HCEC 1CT (cell line): ENCODE measurements at regions not wholly inside any gene's neighbourhood (a gene's known extent, or its start where the extent isn't known, plus 50 kb on each side); places are given as distances from the start of the nearest gene placed in this dataset.

Experiments used
- DNase-seq: peaks from one replicate; pipeline ENCODE4 v3.0.0-alpha.2; 2017

DNA sequence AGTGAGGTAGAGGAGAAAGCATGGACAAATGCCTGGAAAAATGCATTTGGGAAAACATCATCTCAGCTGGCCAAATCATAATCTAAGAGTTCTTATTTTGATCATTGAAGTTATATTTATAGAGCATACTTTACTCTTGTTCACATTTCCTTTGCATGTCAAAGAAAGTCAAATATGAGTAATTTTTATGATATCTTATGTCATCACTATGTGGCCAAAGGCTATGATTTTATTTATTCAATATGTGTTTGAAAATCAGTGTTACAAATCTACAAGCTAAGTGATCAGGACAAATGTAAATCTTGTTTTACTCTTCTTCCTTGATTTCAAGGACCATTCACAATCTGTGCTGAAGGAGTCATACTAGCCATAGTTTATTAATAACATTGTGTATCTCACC is 237.2 kb upstream of the DPH6 start:
- no peak for DNase-seq

DNA sequence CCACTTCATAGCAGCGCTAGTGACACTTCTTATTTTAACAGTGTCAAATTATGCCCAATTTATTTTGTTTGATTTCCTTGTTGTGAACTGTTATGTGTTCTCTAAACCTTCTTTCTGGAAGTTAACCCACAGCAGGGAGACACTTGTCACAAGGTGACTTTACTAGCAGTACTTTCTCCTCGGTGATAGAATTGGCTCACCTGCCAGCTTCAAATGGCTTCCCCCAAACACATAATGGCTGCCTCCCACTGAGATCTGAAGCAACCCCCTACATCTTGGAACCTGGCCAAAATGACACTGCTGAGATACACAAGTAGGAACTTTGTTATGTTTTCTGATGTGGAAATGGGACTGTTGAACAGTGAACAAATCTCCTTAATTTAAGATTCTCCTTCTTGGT is 238.8 kb upstream of the DPH6 start:
- DNase-seq: no peak

DNA sequence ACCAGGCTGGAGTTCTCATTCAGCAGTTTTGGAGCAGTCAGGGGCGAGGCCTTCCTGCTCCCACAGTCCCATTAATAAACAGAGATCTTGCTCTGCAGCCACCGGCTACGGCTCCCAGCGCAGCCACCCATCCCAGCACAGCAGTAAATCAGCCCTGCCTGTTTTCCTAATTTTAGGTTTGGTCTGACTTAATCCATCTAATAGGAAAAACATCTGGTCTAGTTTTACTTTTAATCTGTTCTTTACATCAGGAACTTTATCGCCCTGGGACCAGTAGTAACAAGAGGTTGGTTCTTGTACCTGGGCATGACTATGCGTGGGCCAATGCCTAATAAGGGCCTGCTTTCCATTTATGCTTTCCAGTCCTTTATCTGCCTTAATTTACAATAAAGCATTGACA is 264.0 kb upstream of the DPH6 start:
- no peak for DNase-seq

DNA sequence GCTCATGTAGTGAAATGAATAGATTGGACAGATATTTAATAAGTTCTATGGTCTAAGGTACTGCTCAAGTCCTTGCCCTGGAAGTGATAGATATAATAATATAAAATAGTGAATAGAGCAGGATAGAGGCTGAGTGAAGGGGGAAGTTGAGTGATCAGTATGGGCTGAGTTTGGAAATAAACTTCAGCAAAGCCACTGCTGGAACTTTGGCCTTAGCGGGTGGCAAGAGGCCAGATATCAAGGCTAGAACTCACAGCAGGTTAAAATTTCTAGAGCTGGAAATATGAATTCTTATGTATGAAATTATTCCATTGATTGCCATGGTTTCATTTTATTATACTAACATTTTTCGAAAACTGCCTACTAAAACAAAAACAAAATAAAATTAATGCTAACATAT is 267.6 kb upstream of the DPH6 start:
- DNase-seq: no peak

DNA sequence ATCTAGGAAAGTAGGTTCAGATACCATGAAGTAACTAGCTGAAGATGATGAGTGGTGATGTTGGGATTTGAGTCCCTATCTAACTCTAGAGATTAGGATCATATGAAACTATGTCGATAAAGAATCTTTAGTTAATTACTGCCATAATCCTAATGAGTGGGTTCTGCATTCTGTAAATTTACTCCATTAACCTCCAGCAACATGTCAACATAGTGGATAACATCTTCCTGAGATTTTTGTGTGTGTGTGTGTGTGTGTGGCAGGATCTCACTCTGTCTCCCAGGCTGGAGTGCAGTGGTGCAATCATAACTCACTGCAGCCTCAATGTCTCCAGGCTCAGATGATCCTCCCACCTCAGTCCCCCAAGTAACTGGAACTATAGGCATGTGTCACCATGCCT is 272.9 kb upstream of the DPH6 start:
- no peak for DNase-seq

DNA sequence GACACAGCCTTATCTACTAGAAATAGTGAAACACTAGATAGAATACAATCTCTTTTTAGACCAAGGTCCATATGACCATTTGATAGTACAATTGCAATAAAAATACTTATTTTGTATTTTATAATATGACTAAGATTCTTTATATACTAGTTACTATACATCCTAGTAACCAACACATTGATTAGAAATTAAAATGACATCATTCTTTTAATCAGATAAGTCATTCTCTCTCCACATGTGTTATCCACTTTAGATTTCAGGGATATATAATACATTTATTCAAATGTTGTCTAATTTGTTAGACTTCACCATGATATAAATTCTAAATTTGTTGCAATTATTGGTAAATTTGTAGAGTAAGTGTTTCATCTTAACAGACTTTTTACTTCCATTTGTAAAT is 276.2 kb upstream of the DPH6 start:
- no peak for DNase-seq

DNA sequence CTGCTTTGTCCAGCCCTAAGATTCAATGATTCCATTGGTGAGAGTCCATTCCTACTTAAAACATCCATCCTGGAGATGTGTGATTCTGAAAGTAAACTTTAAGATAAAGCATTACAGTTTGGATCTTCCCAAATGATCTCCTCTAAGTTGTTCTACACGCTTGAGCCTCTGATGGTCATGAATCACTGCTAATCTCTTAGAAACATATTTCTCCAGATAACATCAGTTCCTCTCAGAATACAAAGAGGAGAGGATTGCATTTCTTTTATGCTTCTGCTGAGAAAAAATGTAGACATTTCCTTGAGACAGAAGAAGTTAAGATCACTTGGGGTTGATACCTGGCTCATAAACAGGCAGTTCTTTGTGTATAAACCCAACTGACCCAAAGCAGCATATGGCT is 281.2 kb upstream of the DPH6 start:
- DNase-seq: no peak

DNA sequence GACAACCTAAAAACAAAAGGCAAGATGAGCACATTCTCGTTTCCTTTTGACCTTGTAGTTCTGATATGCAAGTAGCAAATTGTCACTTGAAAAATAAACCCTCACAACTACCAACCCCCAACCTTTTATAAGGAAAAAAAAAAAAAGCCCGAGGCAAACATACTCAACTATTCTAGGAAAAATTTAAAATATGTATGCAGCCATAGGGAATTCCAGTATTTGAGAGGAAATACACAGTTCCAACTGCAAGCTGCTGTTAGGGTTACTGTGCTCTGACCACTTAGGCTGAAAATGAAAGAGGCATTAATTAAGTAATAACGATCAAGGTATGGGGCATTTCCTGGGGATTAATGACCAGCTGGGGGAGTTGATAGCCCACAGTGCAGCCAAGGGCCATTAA is 281.9 kb upstream of the DPH6 start:
- no peak for DNase-seq

DNA sequence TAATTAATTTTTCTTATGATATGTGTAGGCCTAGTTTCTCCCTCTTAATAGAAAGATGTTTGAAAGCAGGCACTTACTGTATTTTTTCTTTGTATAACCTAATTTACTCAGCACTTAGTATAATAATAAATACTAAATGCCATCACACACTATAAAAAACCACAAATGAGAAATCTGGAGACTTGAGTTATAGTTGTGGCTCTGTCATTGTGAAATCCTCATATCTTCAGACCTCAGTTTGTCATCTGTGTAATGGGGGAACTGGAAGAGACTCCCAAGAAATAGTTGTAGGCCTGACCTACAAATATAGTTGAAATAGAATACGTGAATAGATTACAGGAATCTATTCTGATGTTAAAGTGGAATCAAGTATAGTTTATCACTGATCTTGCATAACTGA is 287.6 kb upstream of the DPH6 start:
- no peak for DNase-seq

DNA sequence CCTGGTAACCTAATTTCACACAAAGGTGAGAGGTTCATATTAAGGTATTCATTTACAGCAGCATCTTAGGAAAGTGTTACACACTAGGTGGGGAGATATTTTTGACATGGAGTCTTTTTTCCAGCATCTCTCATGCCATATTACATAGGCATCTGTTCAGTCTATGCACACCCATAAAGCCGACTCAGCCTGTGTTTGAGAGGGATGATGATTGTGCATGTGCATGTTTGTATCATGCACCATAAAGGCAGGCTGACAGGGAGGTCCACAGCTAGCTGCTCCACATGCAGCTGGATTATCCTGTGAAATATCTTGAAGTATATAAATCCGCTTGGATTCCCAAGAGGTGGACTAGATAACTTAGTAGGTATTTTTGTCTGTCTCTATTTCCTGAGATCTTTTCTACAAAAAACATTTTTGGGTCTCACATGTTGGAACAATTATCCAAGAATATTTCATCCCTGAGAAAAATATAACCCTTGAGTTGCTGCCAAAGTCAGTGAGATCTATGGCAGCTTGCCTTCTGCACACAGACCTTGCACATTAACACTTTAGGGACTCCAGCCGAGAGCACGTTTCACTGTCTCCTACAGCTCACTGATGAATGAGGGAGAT is 288.4 kb upstream of the DPH6 start:
- no peak for DNase-seq

DNA sequence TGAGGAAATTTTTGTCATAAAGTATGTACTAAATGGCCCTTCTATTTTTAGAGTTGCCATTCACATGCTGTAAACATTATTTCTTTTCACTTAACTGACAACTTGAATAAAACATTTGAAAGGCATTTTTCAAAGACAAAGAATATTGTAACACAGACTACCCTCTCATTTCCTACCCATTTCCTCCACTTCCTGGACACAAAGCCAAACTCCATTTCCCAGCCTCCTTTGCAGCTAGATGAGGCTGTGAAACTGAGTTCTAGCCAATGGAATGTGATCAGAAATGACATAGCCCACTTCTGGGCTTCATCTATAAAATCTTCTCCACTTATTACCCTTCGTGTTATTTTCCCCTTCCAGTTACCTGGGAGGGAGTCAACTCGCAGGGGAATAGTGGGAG is 288.9 kb upstream of the DPH6 start:
- DNase-seq: no peak

DNA sequence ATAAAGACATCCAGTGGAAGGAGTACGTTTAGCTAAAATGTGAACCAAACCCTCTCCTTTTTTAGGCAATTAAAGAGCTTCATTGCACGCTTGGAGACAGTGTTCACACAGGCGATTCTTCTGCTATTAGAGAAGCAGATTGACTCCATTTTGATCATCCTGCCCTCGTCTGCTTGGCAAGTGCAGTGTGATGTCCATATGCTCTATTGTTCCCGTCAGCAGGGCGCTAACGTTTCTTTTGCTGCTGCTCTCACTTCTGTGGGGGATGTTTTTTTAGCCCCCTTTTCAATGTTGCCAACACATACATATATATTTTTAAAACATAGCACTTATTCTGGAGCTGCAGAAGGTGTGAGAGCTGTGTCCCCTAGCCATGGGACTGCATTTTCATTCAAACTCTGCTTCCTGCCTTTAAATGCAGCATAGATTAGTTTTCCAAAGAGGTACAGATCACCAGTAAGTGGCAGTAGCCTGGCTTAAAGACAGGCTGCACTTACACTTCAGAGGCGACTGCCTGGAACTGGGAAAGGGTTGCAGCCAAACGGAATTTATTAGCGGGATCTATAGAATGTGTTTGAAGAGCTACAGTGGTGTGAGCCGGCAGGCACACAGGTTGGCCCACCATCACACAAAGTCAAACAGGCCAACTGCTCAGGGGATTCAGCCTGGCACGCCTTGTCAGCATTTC is 292.6 kb upstream of the DPH6 start:
- no peak for DNase-seq

DNA sequence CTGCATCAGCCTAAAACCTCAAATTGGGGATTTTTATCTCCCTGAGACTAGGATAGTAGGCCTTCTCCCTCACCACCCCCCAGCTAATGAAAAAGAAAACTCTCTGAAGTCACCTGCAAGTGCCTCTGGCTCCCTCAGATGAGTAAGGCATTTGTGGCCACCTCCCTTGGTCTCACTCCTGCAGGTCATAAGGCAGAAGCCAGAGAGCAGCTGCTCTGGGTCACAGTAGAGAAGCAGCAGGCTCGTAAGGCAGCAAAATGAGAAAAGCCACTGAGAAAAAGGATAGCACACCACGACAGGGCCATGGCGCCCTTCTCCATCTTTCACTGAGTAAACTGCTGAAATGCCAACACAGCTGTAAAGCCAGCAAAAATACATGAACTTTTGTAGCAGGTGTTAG is 296.7 kb upstream of the DPH6 start:
- DNase-seq: no peak

DNA sequence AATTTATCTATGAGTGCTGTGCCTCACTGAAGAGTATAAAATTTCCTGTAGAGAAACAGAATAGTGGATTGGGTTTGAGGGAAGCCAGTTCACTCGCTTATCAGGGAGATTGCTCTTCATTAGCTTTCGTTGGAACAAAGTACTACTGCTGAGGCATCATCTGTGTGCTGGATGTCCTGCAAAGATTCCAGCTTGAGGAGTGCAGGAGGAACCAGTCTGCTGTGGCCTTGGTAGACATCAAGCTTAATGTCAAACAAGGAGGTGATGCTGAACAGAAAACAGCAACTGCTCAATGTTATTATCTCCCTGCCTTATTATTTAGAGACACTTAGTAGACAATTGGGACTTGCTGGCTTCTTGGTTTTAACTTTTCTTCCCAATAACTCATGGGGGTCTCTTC is 297.5 kb upstream of the DPH6 start:
- no peak for DNase-seq

DNA sequence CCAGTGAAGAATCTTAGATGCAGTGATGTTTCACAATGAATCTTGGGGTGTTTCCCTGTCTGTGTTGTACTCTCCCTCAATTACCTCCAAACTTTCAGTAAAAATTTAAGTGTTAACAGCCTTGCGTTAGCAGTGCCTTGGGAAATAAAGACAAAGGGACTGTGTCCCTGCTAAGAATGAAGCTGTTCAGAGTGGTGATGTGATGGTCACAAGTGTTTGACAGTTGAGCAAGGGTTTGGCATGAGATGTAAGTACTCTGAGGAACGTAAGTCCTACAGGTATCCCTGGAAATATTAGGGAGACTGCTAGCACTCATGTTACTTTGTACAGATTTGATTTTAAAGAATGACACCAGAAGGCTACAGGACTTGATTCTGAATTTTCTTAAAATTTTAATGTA is 304.3 kb upstream of the DPH6 start:
- DNase-seq: no peak

DNA sequence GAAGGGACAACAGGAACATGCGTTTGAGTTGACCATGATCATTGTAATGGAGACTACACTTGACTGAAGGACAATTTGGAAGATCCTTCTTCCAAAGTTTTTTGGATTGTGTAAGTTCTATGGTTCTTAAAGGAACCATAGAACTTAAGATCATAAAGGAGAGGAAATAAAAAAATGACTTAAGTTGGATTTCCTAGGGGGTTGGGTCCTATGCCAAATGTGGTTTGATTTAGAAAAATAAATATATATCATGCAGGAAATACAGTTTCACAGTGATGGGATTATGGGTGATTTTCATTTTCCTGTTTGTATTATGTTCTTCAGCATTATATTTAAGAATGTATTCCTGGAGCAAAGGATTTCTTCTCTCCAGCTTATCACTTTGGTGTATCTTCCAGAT is 305.5 kb upstream of the DPH6 start:
- no peak for DNase-seq

DNA sequence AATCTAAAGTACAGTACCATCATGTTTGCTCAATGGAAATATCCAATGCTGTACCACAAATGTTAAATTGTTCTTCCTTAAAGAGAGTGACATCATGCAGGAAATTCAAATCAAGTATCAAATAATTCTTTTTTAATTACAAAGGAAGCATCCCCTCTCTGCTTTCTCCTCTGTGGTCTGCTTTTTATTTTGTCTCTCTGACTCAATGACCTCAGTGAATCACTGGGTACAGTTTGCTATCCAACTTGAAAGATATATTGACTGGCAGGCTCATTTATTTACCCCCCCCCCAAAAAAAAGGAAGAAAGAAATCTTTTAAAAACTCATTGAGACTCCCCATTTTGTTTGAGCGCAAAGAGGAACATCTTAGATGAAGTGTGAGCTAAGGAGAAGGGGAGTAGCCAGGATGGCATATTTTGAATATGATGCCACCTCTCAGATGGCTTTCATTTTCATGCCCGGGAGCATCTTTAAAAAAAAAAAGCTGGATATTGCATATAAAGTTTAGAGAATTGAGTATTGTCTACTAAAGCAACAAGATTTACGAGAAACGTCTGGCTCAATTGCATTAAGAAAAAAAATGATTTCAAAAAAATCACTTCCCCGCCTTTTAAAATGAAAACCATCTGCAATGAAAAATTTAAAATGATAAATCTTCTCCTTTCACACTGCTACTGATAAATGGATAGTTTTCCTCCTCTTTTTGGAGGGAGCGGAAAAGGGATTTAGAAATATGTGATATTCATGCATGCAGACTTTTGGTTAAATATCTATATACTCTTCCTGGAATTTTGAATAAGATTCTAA is 307.1 kb upstream of the DPH6 start:
- no peak for DNase-seq

DNA sequence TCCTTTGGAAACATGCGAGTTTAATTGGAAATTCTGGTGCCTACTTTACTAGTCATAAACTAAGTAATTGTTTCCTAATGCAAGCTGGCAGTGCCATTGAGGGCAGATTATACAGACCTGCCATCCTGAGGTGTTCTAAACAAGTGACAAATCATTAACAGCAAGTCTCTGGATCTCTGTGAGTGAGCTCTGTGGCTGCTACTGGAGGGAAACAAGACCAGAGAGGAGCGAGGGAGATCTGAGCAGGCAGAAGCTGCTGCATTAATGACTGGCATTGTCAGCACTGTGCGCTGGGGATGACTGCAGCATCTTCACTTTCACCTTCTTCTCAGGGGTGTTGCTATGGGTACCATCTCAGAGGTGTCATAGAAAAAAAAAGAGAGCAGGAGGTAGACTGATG is 308.4 kb upstream of the DPH6 start:
- DNase-seq: no peak

DNA sequence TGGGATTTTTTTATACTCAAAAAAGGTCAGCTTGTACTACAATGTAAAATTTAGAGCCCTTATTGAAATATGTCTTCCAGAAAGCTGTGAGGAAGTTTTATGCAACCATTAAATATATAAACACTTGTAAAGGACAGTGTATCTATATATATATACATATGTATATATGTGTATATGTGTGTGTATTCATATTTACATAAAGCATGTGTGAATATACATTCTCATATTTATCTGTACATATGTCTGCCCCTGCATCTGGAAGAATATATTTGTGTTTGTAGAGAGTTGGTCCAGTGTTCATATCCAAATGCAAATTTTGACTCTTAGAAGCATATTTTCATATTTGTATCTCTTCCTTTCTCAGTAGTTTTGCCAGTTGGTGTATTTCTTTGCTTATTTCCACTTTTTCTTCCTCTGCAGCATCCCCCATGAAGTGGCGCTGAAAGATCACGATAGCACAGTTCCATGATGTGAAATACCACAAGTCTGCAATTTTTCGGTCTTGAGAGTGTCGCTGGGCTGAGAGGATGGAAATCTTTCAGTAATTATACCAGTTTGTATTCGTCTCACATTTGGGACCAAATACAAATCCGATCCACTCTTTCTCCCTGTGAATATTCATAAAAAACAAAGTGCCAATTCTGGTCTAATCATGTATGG is 311.7 kb upstream of the DPH6 start:
- no peak for DNase-seq

DNA sequence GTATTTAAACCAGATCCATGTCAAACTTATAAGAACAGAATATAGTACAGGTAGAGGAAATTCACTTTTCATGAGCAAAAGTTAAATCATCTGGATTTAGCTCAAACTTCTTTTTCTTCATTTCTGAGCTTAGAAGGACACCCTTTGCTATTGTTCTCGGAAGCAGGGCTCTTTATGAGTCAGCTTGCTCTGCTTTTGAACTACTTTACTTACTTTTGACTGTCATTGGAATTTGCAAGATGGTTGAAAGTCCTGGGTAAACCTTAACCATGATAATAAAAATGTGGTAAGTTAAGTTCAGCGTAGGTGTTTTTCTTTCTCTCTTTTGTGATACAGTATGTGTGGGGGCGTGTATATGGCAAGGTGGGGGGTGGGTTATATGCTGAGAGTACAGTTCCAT is 312.7 kb upstream of the DPH6 start:
- DNase-seq: no peak

DNA sequence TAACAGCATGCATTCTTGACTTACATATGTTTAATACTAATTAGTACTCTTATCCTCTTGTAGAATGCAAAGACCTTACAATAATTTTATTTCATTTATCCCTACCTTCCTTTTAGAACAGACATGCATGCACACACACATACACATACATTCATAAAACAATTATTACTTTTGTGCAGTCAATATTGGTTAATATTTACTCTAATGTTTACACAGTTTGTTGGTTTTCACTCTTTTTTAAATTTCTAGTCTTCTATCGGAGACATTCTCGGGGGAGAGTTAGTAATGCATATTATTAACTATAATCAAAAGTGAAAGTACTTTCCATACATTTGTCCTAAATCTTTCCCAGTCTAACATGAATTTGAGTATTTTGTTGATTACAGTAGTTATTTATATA is 317.7 kb upstream of the DPH6 start:
- DNase-seq: no peak

DNA sequence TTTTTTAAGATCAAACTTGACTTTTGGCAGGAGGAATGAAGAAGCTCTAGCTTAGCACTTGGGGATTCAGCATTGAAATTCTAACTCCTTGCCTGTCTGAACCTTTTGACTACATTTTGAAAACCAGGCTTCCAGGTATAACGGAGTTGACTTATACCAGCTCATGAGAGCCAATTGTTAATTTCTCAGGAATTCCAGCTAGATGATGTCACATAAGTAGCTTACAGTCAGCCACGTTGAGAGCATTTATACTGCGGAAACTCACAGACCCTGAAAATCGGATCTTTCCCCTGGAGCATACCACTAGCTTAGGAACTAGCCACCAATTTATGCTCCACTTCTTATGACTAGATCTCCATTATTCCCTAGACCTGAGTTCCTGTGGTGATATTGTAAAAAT is 321.4 kb upstream of the DPH6 start:
- DNase-seq: no peak

DNA sequence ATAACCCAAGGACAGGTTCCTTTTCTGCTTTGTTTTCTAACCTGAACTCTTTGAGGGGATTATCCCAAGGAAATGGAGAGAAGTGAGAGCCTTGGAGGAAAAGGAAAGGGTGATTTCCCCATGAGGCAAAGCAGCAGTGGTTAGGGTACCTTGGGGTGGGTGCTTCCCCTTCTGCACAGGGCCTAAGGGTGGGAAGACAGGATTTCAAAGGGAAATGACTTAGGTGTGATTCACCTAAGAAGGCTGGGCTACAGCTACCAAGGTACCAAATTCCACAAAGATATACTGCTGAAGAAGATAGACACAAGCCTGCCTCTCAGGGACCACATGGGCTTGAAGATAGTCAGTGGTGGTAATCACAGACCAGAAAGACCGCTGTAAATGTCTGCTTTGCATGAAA is 325.3 kb upstream of the DPH6 start:
- DNase-seq: no peak

DNA sequence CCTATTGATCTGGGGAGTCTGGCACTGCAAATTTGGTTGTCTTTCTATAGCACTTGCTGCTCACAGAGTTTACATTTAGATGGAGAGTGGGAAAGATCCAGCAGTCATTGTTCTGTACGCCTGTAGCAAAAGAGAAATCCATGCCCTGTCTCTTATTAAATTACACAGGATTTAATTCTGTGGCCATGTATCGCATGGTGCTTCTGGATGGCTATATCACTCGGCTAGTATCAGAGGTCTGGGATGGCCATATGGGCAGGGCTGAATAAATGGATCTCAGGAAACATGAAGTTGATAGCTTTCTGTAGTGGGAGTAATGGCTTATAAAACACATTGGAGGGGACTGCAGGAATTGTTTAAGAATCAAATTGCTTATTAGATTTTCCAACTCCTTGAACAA is 325.8 kb upstream of the DPH6 start:
- DNase-seq: no peak
